Fibroblast of lung (primary cell): ENCODE measurements at regions not wholly inside any gene's neighbourhood (a gene's known extent, or its start where the extent isn't known, plus 50 kb on each side); places are given as distances from the start of the nearest gene placed in this dataset.

Source experiments
- DNase-seq, 2 donors: peaks; one replicate each; pipeline versions ENCODE4 v3.0.0 to v3.0.0-alpha.2; 2010; ENCODE audit warnings: low read depth in 2 of 2
- H2AFZ ChIP-seq: 2 replicates; pipeline ENCODE4 v1.5.1; 2012; ENCODE audit warnings: low read length, control low read depth, inconsistent platforms
- H3K27ac ChIP-seq: 2 replicates; pipeline ENCODE4 v1.5.1; 2011; ENCODE audit warnings: low read length, control low read depth; ENCODE audit not compliant: insufficient read depth
- H3K27me3 ChIP-seq: 2 replicates; pipeline ENCODE4 v1.5.1; 2011; ENCODE audit warnings: mild to moderate bottlenecking, low read length; ENCODE audit not compliant: control insufficient read depth, insufficient read depth
- H3K36me3 ChIP-seq: 2 replicates; pipeline ENCODE4 v1.5.1; 2011; ENCODE audit warnings: low read length; ENCODE audit not compliant: control insufficient read depth, insufficient read depth
- H3K4me1 ChIP-seq: 2 replicates; pipeline ENCODE4 v1.5.1; 2011; ENCODE audit warnings: low read length; ENCODE audit not compliant: control insufficient read depth, insufficient read depth; ENCODE audit errors: extremely low read depth
- H3K4me2 ChIP-seq: 2 replicates; pipeline ENCODE4 v1.5.1; 2011; ENCODE audit warnings: low read length, control low read depth; ENCODE audit not compliant: insufficient read depth; ENCODE audit errors: extremely low read depth
- H3K4me3 ChIP-seq, 4 experiments: fragments of 200-600 bp in 1 of 4; sonication (generic) in 1 of 4; replicated peaks in 1 of 4; 2 replicates each; pipeline ENCODE4 v1.5.1; 2011 to 2016; ENCODE audit warnings: low read length in 4 of 4, low read depth in 3 of 4, mild to moderate bottlenecking in 3 of 4, control low read depth in 2 of 4, inconsistent platforms in 1 of 4, mixed read lengths in 1 of 4; ENCODE audit not compliant: insufficient read depth in 1 of 4; ENCODE audit errors: control extremely low read depth in 1 of 4
- H3K79me2 ChIP-seq: 2 replicates; pipeline ENCODE4 v1.5.1; 2012; ENCODE audit warnings: mild to moderate bottlenecking, low read length, inconsistent platforms; ENCODE audit not compliant: control insufficient read depth, insufficient read depth
- H3K9ac ChIP-seq: 2 replicates; pipeline ENCODE4 v1.5.1; 2011; ENCODE audit warnings: mild to moderate bottlenecking, low read length, control low read depth; ENCODE audit not compliant: insufficient read depth
- H3K9me3 ChIP-seq: 2 replicates; pipeline ENCODE4 v1.5.1; 2012; ENCODE audit warnings: low read depth, low read length; ENCODE audit not compliant: control insufficient read depth, insufficient read depth
- H4K20me1 ChIP-seq: 2 replicates; pipeline ENCODE4 v1.5.1; 2011; ENCODE audit warnings: low read length; ENCODE audit not compliant: control insufficient read depth, insufficient read depth; ENCODE audit errors: extremely low read depth
- EZH2 ChIP-seq: IDR thresholded peaks from 2 replicates; pipeline ENCODE4 v1.5.1; 2012; ENCODE audit warnings: low read length, control low read depth, mild to moderate bottlenecking; ENCODE audit errors: missing control alignments
- TF ChIP-seq, protein P1 (sequence below), 2 donors: IDR thresholded peaks in 1 of 2; conservative IDR thresholded peaks in 1 of 2; 1 replicate in 1 of 2; 2 replicates in 1 of 2; pipeline ENCODE4 v1.5.1; 2011 to 2012; ENCODE audit warnings: low read length in 2 of 2, control low read depth in 1 of 2, inconsistent platforms in 1 of 2, low read depth in 1 of 2, mild to moderate bottlenecking in 1 of 2

DNA sequence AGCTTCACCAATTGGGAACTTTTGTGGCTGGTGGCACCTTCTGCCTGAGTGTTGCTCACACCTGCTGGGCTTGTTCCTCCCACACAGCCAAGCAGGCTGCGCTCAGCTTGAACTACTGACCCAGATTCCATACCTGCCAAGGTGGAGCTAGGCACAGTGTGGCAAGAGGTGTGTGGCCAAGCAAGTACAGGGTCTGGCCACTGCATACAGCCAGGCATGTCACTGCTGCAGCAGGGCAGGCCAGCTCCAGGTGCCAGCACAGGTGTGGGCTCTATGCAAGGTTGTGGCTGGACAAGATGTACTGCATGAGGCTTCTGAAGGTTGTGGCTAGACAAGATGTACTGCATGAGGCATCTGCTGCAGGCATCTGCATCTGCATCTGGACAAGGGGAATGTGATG lies 1254.8 kb downstream of the AMY1C start:
- no peak for DNase-seq
- Histone ChIP-seq H3K79me2 (no peaks in the 10 kb centered on the region), H3K27ac (no peak overlapping the region), H3K9ac (no peak overlapping the region), H3K36me3 (no peaks in the 10 kb centered on the region), H3K4me1 (no peaks in the 10 kb centered on the region), H3K27me3 (no peaks in the 10 kb centered on the region), H3K4me2 (no peak overlapping the region), H3K4me3 (no peak overlapping the region), H2AFZ (no peak overlapping the region), H3K9me3 (no peaks in the 10 kb centered on the region), H4K20me1 (no peaks in the 10 kb centered on the region)
- no peak for TF ChIP-seq EZH2
- TF ChIP-seq, protein P1, sequence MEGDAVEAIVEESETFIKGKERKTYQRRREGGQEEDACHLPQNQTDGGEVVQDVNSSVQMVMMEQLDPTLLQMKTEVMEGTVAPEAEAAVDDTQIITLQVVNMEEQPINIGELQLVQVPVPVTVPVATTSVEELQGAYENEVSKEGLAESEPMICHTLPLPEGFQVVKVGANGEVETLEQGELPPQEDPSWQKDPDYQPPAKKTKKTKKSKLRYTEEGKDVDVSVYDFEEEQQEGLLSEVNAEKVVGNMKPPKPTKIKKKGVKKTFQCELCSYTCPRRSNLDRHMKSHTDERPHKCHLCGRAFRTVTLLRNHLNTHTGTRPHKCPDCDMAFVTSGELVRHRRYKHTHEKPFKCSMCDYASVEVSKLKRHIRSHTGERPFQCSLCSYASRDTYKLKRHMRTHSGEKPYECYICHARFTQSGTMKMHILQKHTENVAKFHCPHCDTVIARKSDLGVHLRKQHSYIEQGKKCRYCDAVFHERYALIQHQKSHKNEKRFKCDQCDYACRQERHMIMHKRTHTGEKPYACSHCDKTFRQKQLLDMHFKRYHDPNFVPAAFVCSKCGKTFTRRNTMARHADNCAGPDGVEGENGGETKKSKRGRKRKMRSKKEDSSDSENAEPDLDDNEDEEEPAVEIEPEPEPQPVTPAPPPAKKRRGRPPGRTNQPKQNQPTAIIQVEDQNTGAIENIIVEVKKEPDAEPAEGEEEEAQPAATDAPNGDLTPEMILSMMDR (conservative IDR thresholded peaks at IDR 0.05 in 1 of 2, IDR thresholded peaks at IDR 0.05 in 1 of 2; ENCODE audit: low read depth in 1 of 2, low read length in 2 of 2) = no peak

DNA sequence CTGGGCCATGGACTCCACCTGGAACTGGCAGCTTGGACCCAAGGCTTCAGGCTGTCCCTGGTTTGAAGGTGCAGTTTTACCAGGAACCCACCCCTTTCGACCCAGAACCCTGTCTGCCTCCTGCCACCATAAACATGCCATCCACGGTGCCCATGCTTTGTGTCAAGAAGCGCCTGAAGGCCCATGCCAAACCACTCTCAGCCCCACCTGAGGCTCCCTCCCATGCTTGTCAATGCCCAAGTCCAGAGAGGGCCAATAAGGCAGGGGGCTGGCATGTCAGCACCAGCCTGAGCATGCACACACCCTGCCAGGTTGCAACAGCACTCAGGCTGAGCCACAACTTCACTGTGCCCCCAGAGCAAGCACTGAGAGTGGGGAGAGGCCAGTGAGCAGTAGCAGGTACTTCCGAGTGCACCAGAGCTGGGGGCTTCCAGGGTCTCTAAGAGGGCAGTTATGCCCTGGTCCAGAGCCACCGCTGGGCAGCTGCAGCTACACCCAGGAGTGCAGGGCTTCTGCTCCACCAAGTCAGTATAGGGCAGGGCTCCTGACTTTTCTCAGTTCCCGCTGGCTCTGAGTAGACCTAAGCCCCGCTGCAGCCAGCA lies 1256.0 kb downstream of the AMY1C start:
- Histone ChIP-seq H3K79me2 (no peaks in the 10 kb centered on the region), H2AFZ (no peak overlapping the region), H3K36me3 (no peaks in the 10 kb centered on the region), H3K9me3 (no peaks in the 10 kb centered on the region), H4K20me1 (no peaks in the 10 kb centered on the region), H3K4me2 (no peak overlapping the region), H3K4me1 (no peaks in the 10 kb centered on the region), H3K4me3 (no peak overlapping the region), H3K9ac (no peak overlapping the region), H3K27ac (no peak overlapping the region), H3K27me3 (no peaks in the 10 kb centered on the region)
- TF ChIP-seq, protein P1 (conservative IDR thresholded peaks at IDR 0.05 in 1 of 2, IDR thresholded peaks at IDR 0.05 in 1 of 2; ENCODE audit: low read depth in 1 of 2, low read length in 2 of 2) = no peak
- no peak for TF ChIP-seq EZH2
- DNase-seq = no peak

DNA sequence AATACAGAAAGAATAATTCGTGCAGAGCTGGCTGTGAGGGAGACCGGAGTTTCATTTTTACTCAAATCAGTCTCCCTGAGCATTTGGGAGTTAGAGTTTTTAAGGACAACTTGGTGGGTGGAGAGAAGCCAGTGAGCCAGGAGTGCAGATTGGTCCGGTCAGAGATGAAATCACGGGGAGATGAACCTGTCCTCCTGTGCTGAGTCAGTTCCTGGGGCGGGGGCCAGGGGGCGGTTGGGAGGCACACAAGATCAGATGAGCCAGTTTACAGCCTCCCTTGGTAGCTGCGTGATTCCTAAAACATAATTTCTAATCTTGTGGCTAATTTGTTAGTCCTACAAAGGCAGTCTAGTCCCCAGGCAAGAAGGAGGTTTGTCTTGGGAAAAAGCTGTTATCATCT lies 1267.9 kb downstream of the AMY1C start:
- no peak overlapping the region for H3K27ac ChIP-seq
- H3K79me2 ChIP-seq = no peaks in the 10 kb centered on the region
- H3K4me1 ChIP-seq = no peaks in the 10 kb centered on the region
- TF ChIP-seq EZH2 = no peak
- TF ChIP-seq, protein P1 (conservative IDR thresholded peaks at IDR 0.05 in 1 of 2, IDR thresholded peaks at IDR 0.05 in 1 of 2; ENCODE audit: low read depth in 1 of 2, low read length in 2 of 2) = no peak
- H3K27me3 ChIP-seq = no peaks in the 10 kb centered on the region
- H3K36me3 ChIP-seq = no peaks in the 10 kb centered on the region
- no peak overlapping the region for H2AFZ ChIP-seq
- DNase-seq = no peak
- H3K4me3 ChIP-seq = no peak overlapping the region
- no peak overlapping the region for H3K4me2 ChIP-seq
- H4K20me1 ChIP-seq = no peaks in the 10 kb centered on the region
- H3K9ac ChIP-seq = no peak overlapping the region
- H3K9me3 ChIP-seq = no peaks in the 10 kb centered on the region
